Subcutaneous abdominal adipose tissue (tissue), 5 donors: ENCODE measurements at regions not wholly inside any gene's neighbourhood (a gene's known extent, or its start where the extent isn't known, plus 50 kb on each side); places are given as distances from the start of the nearest gene placed in this dataset.

Experiments used
- H3K27ac ChIP-seq: one replicate; pipeline ENCODE4 v1.7.0; 2013; ENCODE audit warnings: low read depth, mild to moderate bottlenecking, inconsistent platforms, low read length, moderate library complexity
- H3K27me3 ChIP-seq, 5 donors: one replicate each; pipeline ENCODE4 v1.7.0; 2013; ENCODE audit warnings: low read length in 5 of 5, inconsistent platforms in 1 of 5; ENCODE audit not compliant: control insufficient read depth in 5 of 5, insufficient read depth in 4 of 5
- H3K36me3 ChIP-seq, 5 donors: one replicate each; pipeline ENCODE4 v1.7.0; 2013; ENCODE audit warnings: low read length in 5 of 5; ENCODE audit not compliant: control insufficient read depth in 5 of 5, insufficient read depth in 5 of 5
- H3K4me1 ChIP-seq, 5 donors: one replicate each; pipeline ENCODE4 v1.7.0; 2013; ENCODE audit warnings: low read length in 5 of 5, mild to moderate bottlenecking in 3 of 5, moderate library complexity in 1 of 5; ENCODE audit not compliant: control insufficient read depth in 5 of 5, insufficient read depth in 5 of 5
- H3K4me3 ChIP-seq, 5 donors: one replicate each; pipeline ENCODE4 v1.7.0; 2013; ENCODE audit warnings: low read length in 5 of 5, low read depth in 1 of 5
- H3K9ac ChIP-seq, 5 donors: one replicate each; pipeline ENCODE4 v1.7.0; 2013; ENCODE audit warnings: low read length in 5 of 5, mild to moderate bottlenecking in 4 of 5, moderate library complexity in 3 of 5
- H3K9me3 ChIP-seq, 5 donors: one replicate each; pipeline ENCODE4 v1.7.0; 2013; ENCODE audit warnings: low read length in 5 of 5; ENCODE audit not compliant: control insufficient read depth in 5 of 5
- donor health status: healthy.
- donor health status: healthy.
- donor health status: healthy.
- donor health status: healthy.
- donor health status: healthy.

GRCh38 chr15:96002890-96003859 lies 327.3 kb upstream of the NR2F2 start:
- Histone ChIP-seq H3K9me3 (no peaks in the 10 kb centered on the region), H3K27ac (no peak overlapping the region), H3K4me1 (no peaks in the 10 kb centered on the region), H3K9ac (no peak overlapping the region), H3K27me3 (peaks cover 0 to 3% (median 0%) of the 10 kb centered on the region in 5 donors), H3K36me3 (no peaks in the 10 kb centered on the region), H3K4me3 (no peak overlapping the region)

DNA sequence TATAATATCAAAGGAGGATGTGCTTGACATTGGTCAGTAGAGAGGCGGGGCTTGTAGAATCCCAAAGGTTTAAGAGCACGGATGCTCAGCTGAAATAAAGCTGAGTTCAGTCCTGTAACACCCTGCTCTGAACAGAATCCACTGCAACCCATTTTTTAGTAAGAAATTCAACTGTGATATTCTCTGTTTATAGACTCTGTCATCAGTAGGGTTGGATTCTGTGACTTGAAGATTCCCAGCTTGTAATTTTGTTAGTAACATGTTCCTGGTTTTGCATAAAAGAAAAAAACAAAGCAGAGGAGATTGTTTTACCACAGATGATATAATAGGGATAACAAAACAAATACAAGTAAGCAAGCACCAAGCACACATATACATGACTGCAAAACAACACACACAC lies 324.6 kb upstream of the NR2F2 start:
- Histone ChIP-seq H3K27ac (no peak overlapping the region), H3K4me1 (no peaks in the 10 kb centered on the region), H3K9me3 (no peaks in the 10 kb centered on the region), H3K36me3 (no peaks in the 10 kb centered on the region), H3K27me3 (peaks cover 0 to 3% (median 0%) of the 10 kb centered on the region in 5 donors), H3K9ac (no peak overlapping the region), H3K4me3 (no peak overlapping the region)

- Histone ChIP-seq H3K4me3 (no peak overlapping the region), H3K27ac (no peak overlapping the region), H3K9me3 (no peaks in the 10 kb centered on the region), H3K9ac (no peak overlapping the region), H3K36me3 (no peaks in the 10 kb centered on the region), H3K4me1 (no peaks in the 10 kb centered on the region), H3K27me3 (peaks cover 0 to 3% (median 0%) of the 10 kb centered on the region in 5 donors)
Observed at GRCh38 chr15:96011136-96011535, 319.4 kb upstream of the NR2F2 start.

DNA sequence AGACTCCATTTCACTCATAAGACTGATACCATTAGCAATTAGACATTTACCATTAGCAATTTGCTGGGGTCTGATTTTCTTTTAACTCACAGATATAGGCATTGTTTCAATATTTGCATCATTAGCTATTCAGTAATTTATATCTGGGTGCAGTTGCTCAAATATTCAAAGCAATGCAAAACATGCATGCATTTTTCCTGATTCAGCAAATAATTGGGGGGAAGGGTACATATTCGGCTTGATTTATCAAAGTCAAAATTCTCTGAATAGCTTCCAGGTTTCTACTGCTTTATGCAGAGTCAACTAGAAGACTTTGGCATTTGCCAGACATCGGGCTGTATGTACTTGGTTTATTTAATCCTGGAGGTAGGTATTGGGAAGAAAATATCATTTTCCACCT lies 315.6 kb upstream of the NR2F2 start:
- H3K27me3 ChIP-seq: no peaks in the 10 kb centered on the region
- no peaks in the 10 kb centered on the region for H3K36me3 ChIP-seq

DNA sequence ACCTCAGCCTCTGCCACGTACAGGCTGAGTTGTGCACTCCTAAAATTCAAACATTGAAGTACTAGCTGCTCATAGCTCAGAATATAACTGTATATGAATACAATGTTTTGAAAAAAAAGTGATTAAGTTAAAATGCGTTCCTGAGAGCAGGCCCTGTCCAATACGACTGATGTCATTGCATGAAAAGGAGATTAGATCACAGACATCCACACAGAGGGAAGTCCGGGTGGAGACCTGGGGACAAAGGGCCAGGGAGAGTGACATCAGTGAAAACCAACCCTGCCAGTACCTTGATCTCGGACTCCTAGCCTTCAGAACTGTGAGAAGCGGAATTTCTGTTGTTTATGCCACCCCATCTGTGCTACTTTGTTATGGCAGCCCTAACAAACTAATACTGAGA lies 311.4 kb upstream of the NR2F2 start:
- no peak overlapping the region for H3K27ac ChIP-seq
- H3K27me3 ChIP-seq: no peaks in the 10 kb centered on the region
- no peaks in the 10 kb centered on the region for H3K4me1 ChIP-seq
- H3K36me3 ChIP-seq: no peaks in the 10 kb centered on the region
- H3K4me3 ChIP-seq: no peak overlapping the region
- no peak overlapping the region for H3K9ac ChIP-seq
- peaks cover 0 to 3% (median 0%) of the 10 kb centered on the region in 5 donors for H3K9me3 ChIP-seq

More for the DNA sequence above, 315.6 kb upstream of the NR2F2 start:
- no peak overlapping the region for H3K27ac ChIP-seq
- no peaks in the 10 kb centered on the region for H3K4me1 ChIP-seq
- no peak overlapping the region for H3K4me3 ChIP-seq
- no peak overlapping the region for H3K9ac ChIP-seq
- H3K9me3 ChIP-seq: no peaks in the 10 kb centered on the region

- Histone ChIP-seq H3K4me1 (no peaks in the 10 kb centered on the region), H3K9ac (no peak overlapping the region), H3K9me3 (peaks cover 0 to 3% (median 0%) of the 10 kb centered on the region in 5 donors), H3K27ac (no peak overlapping the region), H3K36me3 (no peaks in the 10 kb centered on the region), H3K27me3 (no peaks in the 10 kb centered on the region), H3K4me3 (no peak overlapping the region)
Observed at GRCh38 chr15:96020133-96020532, 310.4 kb upstream of the NR2F2 start.

- Histone ChIP-seq H3K36me3 (no peaks in the 10 kb centered on the region), H3K9ac (no peak overlapping the region), H3K4me1 (no peaks in the 10 kb centered on the region), H3K4me3 (no peak overlapping the region), H3K27me3 (no peaks in the 10 kb centered on the region), H3K9me3 (peaks cover 0 to 3% (median 0%) of the 10 kb centered on the region in 5 donors), H3K27ac (no peak overlapping the region)
Observed at GRCh38 chr15:96020797-96021196, 309.7 kb upstream of the NR2F2 start.

GRCh38 chr15:96023081-96023480 lies 307.4 kb upstream of the NR2F2 start:
- no peaks in the 10 kb centered on the region for H3K36me3 ChIP-seq
- no peaks in the 10 kb centered on the region for H3K27me3 ChIP-seq
- no peak overlapping the region for H3K4me3 ChIP-seq
- no peak overlapping the region for H3K9ac ChIP-seq
- peaks cover 0 to 3% (median 0%) of the 10 kb centered on the region in 5 donors for H3K9me3 ChIP-seq
- no peak overlapping the region for H3K27ac ChIP-seq
- H3K4me1 ChIP-seq: no peaks in the 10 kb centered on the region

DNA sequence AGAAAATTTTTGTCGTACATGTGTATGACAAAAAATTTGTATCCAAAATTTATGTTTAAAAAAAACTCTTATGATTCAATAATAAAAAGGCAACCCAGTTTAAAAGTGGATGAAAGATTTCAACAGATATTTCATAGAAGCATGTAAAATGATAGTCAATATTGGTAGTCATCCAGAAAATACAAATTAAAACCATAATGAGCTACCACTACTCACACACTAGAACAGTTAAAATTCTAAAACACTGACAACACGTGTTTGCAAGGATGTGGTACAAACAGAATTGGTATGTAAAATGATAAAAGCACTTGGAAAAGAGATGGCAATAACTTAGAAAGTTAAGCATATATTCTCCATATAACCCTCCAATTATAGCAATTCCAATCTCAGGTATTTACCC lies 303.0 kb upstream of the NR2F2 start:
- Histone ChIP-seq H3K27ac (no peak overlapping the region), H3K9me3 (peaks cover 0 to 3% (median 0%) of the 10 kb centered on the region in 5 donors), H3K36me3 (no peaks in the 10 kb centered on the region), H3K4me3 (no peak overlapping the region), H3K4me1 (no peaks in the 10 kb centered on the region), H3K27me3 (no peaks in the 10 kb centered on the region), H3K9ac (no peak overlapping the region)

DNA sequence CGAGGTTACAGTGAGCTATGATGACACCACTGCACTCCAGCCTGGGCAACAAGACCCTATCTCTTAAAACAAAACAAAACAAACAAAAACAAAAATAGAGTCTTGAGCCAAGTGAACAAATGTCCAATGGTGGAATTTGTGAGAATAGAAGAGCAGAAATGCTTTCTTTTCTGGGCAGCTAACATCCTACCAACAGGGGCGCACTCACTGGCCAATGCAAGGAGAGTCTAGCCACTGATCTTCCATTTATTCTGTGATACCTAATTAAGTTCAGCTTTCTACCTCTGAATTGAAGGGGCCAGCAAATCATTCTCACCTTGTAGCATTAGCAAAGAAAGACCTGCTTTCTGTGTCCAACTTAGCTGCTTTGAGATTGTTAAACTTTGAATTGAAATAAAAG lies 301.9 kb upstream of the NR2F2 start:
- Histone ChIP-seq H3K4me3 (no peak overlapping the region), H3K36me3 (no peaks in the 10 kb centered on the region), H3K27me3 (no peaks in the 10 kb centered on the region), H3K4me1 (no peaks in the 10 kb centered on the region), H3K9me3 (no peaks in the 10 kb centered on the region), H3K27ac (no peak overlapping the region), H3K9ac (no peak overlapping the region)
